ENCODE measurements at regions not wholly inside any gene's neighbourhood (a gene's known extent, or its start where the extent isn't known, plus 50 kb on each side); places are given as distances from the start of the nearest gene placed in this dataset.

DNA sequence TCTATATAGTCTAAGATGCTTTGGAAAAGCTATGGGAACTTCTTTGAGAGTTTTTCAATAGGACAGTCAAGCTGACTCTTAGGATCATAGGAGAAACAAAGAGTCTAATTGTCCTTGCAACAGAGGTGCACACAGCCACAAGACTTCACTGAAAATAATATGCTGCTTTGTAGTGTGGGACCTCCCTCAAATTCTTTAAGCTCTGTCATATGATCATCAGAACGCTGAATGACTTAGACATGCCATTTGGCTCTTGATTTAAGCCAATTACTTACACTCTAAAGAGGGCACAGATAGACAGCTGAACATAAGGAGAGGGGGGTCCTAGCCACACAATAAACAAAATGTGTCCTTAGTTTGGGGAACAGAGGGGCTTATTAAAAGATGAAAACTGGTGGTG lies 818.7 kb upstream of the GJE1 start:
- H3K4me3 ChIP-seq (ENCODE audit: low read depth, low read length): no peak overlapping the region
- in situ Hi-C loops (cut with HindIII; ENCODE audit: low sequenced_read_pairs): no loop called here
- TF ChIP-seq, protein P1, sequence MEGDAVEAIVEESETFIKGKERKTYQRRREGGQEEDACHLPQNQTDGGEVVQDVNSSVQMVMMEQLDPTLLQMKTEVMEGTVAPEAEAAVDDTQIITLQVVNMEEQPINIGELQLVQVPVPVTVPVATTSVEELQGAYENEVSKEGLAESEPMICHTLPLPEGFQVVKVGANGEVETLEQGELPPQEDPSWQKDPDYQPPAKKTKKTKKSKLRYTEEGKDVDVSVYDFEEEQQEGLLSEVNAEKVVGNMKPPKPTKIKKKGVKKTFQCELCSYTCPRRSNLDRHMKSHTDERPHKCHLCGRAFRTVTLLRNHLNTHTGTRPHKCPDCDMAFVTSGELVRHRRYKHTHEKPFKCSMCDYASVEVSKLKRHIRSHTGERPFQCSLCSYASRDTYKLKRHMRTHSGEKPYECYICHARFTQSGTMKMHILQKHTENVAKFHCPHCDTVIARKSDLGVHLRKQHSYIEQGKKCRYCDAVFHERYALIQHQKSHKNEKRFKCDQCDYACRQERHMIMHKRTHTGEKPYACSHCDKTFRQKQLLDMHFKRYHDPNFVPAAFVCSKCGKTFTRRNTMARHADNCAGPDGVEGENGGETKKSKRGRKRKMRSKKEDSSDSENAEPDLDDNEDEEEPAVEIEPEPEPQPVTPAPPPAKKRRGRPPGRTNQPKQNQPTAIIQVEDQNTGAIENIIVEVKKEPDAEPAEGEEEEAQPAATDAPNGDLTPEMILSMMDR (IDR thresholded peaks at IDR 0.05; ENCODE audit: low read depth, low read length, missing control alignments): no peak
- no peak for DNase-seq (ENCODE audit: low read depth)

DNA sequence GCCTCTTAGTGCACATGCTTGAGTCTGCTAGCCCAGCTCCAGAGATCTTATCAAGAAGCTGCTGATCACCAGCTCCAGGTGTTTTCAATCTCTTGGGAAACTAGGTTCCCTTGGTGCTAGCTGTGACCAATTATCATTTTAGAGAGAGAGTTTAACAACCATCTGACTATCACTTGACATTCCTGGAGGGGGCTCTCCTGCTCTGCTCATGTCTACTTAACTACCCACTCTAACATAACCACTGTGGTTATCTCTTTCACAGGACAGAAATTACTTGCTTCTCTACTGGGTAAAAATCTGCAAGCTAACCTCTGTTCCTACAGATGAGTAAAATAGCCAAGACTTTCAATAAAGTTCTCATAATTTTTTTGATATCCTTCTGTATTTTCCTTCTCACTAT lies 823.4 kb upstream of the GJE1 start:
- TF ChIP-seq, protein P1 (IDR thresholded peaks at IDR 0.05; ENCODE audit: low read depth, low read length, missing control alignments): no peak
- no peak for DNase-seq (ENCODE audit: low read depth)
- in situ Hi-C loops (cut with HindIII; ENCODE audit: low sequenced_read_pairs): no loop called here
- H3K4me3 ChIP-seq (ENCODE audit: low read depth, low read length): no peak overlapping the region

DNA sequence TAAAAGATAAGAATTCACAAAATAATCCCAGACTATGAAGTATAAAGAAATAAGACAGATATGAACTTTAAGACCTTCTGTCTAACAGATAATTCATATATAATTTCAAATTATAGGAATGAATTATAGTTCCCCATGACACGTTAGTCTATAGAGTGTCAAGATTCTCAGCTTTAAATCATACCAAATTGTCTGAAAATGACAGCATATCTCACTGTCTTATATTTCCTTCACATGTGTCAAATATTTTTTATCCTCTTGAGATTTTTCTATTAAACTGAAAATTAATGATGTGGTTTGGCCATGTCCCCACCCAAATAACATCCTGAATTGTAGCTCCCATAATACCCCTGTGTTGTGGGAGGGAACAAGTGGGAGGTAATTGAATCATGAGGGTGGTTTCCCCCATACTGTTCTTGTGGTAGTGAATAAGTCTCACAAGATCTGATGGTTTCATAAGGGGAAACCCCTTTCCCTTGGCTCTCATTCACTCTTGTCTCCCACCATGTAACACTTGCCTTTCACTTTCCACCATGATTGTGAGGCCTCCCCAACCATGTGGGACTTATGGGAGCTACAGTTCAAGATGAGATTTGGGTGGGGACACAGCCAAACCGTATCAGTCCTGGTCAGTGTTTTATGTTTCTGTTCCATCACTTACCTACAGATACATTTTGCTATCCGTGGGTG lies 825.3 kb upstream of the GJE1 start:
- peak; percentile 13 for DNase-seq (ENCODE audit: low read depth)
- in situ Hi-C loops (cut with HindIII; ENCODE audit: low sequenced_read_pairs): no loop called here
- TF ChIP-seq, protein P1 (IDR thresholded peaks at IDR 0.05; ENCODE audit: low read depth, low read length, missing control alignments): no peak
- H3K4me3 ChIP-seq (ENCODE audit: low read depth, low read length): no peak overlapping the region

DNA sequence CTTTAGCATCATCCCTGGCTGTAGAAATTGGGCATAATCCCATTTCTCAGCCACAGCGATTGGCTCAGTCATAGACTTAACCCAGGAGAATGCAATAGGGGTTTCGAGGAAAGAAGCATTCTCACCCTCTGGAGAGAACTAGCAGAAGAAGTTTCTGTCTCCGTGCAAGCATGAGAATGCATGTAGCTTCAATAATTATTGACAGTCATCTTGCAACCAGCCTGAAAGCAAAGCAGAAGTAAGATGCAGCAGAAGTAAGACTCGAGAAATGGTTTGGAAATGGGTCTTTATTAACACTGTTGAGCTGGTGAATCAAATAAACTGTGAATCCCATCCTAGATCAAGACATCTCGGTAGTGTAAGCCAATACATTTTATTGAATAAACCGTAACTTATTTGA lies 828.8 kb upstream of the GJE1 start:
- H3K4me3 ChIP-seq (ENCODE audit: low read depth, low read length): no peak overlapping the region
- no peak for DNase-seq (ENCODE audit: low read depth)
- in situ Hi-C loops (cut with HindIII; ENCODE audit: low sequenced_read_pairs): no loop called here
- TF ChIP-seq, protein P1 (IDR thresholded peaks at IDR 0.05; ENCODE audit: low read depth, low read length, missing control alignments): no peak

DNA sequence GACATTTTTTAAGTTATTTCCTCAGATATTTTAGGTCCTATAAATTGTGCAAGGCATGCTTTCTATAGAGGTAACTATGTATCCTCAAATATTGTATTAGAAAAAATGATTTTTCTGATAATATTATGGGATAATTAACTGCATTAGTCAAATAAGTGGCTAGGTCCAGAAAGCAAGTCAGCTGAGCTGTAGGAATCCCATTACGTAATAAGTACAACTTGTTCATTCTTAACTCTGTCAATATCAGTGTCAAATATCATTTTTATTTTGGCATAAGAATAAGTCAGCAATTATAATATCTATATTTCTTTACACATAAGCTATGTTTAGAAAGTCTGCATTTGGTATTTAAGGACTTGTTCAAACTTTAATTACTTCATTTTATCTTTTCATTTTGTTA lies 830.9 kb upstream of the GJE1 start:
- no peak for DNase-seq (ENCODE audit: low read depth)
- in situ Hi-C loops (cut with HindIII; ENCODE audit: low sequenced_read_pairs): no loop called here
- TF ChIP-seq, protein P1 (IDR thresholded peaks at IDR 0.05; ENCODE audit: low read depth, low read length, missing control alignments): no peak
- no peak overlapping the region for H3K4me3 ChIP-seq (ENCODE audit: low read depth, low read length)

DNA sequence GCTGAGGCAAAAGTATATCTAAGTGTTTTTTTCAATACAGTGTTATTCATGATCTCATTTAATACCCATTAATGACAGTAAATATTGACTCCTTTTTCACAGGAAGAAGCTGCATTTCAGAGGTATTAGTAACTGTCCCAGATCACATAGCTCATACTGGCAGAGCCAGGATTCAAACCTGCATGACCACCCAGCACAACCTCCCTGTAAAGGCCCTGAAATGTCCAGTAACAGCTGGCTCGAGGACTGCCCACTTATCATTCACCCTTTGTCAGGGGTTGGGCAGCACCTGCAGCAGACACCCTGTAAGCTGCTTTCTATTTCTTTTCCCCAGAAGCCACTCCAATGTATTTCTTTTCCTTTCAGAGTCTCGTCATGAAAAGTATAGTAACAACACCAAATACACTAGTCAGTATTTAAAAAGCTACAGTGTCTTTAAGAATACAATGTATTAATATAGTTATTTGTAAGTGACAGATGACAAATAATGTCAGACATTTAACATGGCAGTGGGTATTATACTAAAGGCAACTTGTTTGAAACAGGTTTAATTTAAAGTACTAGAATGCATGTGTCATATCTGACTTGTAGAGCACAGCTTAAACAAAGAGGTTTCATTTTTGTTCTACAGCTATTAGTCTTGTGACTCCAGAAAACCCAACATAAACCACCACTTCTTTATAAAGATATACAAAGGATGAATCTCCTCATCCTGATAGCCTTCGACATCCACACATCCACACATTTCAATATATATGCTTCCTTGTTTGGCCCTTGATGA lies 841.6 kb upstream of the GJE1 start:
- TF ChIP-seq, protein P1 (IDR thresholded peaks at IDR 0.05; ENCODE audit: low read depth, low read length, missing control alignments): no peak
- in situ Hi-C loops (cut with HindIII; ENCODE audit: low sequenced_read_pairs): no loop called here
- DNase-seq (ENCODE audit: low read depth): no peak
- H3K4me3 ChIP-seq (ENCODE audit: low read depth, low read length): no peak overlapping the region
